PC-3 (cell line): ENCODE measurements at regions not wholly inside any gene's neighbourhood (a gene's known extent, or its start where the extent isn't known, plus 50 kb on each side); places are given as distances from the start of the nearest gene placed in this dataset.

Experiments
- CTCF ChIP-seq: fragments of 300-600 bp; sonication (generic); conservative IDR thresholded peaks from 2 replicates; pipeline ENCODE4 v1.5.1; 2017; ENCODE audit warnings: antibody characterized with exemption, low read depth, mild to moderate bottlenecking, low read length
- EZH2 ChIP-seq: fragments of 300-600 bp; sonication (generic); IDR thresholded peaks from one replicate; pipeline ENCODE4 v1.6.1; 2017; ENCODE audit warnings: antibody characterized with exemption, mild to moderate bottlenecking, low read length; ENCODE audit not compliant: unreplicated experiment
- EZH2phosphoT487 ChIP-seq: fragments of 300-600 bp; sonication (generic); IDR thresholded peaks from 2 replicates; pipeline ENCODE4 v1.6.1; 2018; ENCODE audit warnings: mild to moderate bottlenecking, antibody characterized with exemption, low read length, borderline replicate concordance

GRCh38 chr9:102164247-102164646 is 425.8 kb upstream of the GRIN3A start:
- TF ChIP-seq CTCF (no peak), EZH2phosphoT487 (no peak), EZH2 (no peak)
